ENCODE measurements at regions not wholly inside any gene's neighbourhood (a gene's known extent, or its start where the extent isn't known, plus 50 kb on each side); places are given as distances from the start of the nearest gene placed in this dataset.
"Not testable (repeated sequence)": the region's sequence is repeated elsewhere in the genome, so short reads cannot be mapped to it uniquely, and the experiment has no call there.

DNA sequence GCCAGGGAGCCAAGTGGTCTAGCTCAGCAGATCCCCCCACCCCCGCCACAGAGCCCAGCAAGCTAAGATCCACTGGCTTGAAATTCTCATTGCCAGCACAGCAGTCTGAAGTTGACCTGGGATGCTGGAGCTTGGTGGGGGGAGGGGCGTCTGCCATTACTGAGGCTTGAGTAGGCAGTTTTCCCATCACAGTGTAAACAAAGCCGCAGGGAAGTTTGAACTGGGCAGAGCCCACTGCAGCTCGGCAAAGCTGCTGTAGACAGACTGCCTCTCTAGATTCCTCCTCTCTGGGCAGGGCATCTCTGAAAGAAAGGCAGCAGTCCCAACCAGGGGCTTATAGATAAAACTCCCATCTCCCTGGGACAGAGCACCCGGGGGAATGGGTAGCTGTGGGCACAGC, 89.3 kb upstream of the ZNF678 start:
- TF ChIP-seq JUN (IDR thresholded peaks at IDR 0.05; ENCODE audit: borderline replicate concordance, low read depth, low read length); JUN (CRISPR knock-in tag; IDR thresholded peaks at IDR 0.05; ENCODE audit: borderline replicate concordance): not testable (repeated sequence)
- TF ChIP-seq, protein P1, sequence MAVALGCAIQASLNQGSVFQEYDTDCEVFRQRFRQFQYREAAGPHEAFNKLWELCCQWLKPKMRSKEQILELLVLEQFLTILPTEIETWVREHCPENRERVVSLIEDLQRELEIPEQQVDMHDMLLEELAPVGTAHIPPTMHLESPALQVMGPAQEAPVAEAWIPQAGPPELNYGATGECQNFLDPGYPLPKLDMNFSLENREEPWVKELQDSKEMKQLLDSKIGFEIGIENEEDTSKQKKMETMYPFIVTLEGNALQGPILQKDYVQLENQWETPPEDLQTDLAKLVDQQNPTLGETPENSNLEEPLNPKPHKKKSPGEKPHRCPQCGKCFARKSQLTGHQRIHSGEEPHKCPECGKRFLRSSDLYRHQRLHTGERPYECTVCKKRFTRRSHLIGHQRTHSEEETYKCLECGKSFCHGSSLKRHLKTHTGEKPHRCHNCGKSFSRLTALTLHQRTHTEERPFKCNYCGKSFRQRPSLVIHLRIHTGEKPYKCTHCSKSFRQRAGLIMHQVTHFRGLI (CRISPR knock-in tag; IDR thresholded peaks at IDR 0.05) = not testable (repeated sequence)
- TF ChIP-seq, protein P2, sequence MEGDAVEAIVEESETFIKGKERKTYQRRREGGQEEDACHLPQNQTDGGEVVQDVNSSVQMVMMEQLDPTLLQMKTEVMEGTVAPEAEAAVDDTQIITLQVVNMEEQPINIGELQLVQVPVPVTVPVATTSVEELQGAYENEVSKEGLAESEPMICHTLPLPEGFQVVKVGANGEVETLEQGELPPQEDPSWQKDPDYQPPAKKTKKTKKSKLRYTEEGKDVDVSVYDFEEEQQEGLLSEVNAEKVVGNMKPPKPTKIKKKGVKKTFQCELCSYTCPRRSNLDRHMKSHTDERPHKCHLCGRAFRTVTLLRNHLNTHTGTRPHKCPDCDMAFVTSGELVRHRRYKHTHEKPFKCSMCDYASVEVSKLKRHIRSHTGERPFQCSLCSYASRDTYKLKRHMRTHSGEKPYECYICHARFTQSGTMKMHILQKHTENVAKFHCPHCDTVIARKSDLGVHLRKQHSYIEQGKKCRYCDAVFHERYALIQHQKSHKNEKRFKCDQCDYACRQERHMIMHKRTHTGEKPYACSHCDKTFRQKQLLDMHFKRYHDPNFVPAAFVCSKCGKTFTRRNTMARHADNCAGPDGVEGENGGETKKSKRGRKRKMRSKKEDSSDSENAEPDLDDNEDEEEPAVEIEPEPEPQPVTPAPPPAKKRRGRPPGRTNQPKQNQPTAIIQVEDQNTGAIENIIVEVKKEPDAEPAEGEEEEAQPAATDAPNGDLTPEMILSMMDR (IDR thresholded peaks at IDR 0.05 in 2 of 3, conservative IDR thresholded peaks at IDR 0.05 in 1 of 3; ENCODE audit: insufficient read depth in 2 of 3, low read depth in 1 of 3, low read length in 3 of 3) = not testable (repeated sequence)
